Astrocyte of the spinal cord (primary cell): ENCODE measurements at regions not wholly inside any gene's neighbourhood (a gene's known extent, or its start where the extent isn't known, plus 50 kb on each side); places are given as distances from the start of the nearest gene placed in this dataset.

Source experiments
- DNase-seq: peaks from one replicate; pipeline ENCODE4 v3.0.0; 2011; ENCODE audit warnings: low read depth, low spot score
- H3K4me3 ChIP-seq: 2 replicates; pipeline ENCODE4 v1.5.1; 2011; ENCODE audit warnings: low read depth, mild to moderate bottlenecking, low read length, moderate library complexity
- in situ Hi-C: cut with HindIII; loops from 2 replicates; pipeline ENCODE4 v1.10.0; 2017; ENCODE audit warnings: low sequenced_read_pairs
- TF ChIP-seq, protein P1 (sequence below): IDR thresholded peaks from 2 replicates; pipeline ENCODE4 v1.5.1; 2012; ENCODE audit warnings: low read depth, mild to moderate bottlenecking, low read length, inconsistent platforms

DNA sequence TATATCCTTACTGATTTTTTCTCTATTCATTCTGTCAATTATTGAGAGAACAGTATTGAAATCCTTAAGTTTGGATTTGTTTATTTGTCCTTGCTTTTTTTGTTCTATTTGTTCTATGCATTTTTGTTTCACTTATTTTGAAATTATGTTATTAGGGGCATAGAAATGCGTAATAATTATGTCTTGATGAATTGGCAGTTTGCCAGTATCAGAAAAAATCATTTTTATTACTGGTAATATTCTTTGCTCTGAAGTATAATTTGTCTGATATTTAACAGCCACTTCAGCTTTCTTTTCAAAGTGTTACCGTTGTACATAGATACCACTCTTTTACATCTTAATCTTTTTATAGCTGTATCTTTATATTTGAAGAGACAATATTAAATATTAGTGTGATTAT, 2090.9 kb upstream of the WWC1 start:
- in situ Hi-C loops, result no loop called here
- no peak for DNase-seq
- TF ChIP-seq, protein P1, sequence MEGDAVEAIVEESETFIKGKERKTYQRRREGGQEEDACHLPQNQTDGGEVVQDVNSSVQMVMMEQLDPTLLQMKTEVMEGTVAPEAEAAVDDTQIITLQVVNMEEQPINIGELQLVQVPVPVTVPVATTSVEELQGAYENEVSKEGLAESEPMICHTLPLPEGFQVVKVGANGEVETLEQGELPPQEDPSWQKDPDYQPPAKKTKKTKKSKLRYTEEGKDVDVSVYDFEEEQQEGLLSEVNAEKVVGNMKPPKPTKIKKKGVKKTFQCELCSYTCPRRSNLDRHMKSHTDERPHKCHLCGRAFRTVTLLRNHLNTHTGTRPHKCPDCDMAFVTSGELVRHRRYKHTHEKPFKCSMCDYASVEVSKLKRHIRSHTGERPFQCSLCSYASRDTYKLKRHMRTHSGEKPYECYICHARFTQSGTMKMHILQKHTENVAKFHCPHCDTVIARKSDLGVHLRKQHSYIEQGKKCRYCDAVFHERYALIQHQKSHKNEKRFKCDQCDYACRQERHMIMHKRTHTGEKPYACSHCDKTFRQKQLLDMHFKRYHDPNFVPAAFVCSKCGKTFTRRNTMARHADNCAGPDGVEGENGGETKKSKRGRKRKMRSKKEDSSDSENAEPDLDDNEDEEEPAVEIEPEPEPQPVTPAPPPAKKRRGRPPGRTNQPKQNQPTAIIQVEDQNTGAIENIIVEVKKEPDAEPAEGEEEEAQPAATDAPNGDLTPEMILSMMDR, result no peak
- H3K4me3 ChIP-seq, result no peak overlapping the region

DNA sequence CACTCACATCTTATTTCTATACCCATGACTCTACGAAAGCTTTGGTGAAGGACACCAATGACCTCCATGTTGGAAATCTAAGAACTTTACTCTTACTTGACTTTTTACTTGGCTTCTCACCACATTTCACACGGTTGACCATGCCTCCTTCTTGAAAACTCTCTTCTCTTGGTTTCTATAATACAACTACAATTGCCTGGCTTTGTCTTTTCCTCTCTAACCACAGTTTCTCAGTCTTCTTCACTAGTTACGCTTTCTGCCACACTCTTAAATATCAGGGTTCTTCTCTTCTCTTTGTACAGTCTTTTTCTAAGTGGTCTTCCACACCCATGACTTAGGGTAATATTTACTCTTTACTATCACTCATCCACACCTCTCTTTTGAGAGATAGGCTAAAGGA, 2079.8 kb upstream of the WWC1 start:
- TF ChIP-seq, protein P1, result no peak
- no peak overlapping the region for H3K4me3 ChIP-seq
- in situ Hi-C loops, result no loop called here
- DNase-seq, result no peak

GRCh38 chr5:166236327-166236726, 2055.1 kb upstream of the WWC1 start:
- TF ChIP-seq, protein P1, result no peak
- in situ Hi-C loops, result no loop called here
- no peak for DNase-seq
- no peak overlapping the region for H3K4me3 ChIP-seq

DNA sequence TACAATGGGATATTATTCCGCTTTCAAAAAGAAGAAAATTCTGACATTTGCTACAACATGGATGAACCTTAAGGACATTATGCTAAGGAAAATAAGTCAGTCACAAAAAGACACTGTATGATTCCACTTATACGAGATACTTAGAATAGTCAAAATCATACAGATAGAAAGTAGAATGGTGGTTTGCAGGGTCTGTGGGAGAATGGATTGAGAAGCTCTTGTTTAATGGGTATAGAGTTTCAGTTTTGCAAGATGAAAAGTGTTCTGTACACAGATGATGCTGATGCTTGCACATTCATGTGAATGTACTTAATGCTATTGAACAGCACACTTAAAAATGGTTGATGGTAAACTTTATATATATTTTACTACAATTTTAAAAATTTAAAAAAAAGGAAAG, 2050.7 kb upstream of the WWC1 start:
- TF ChIP-seq, protein P1, result no peak
- in situ Hi-C loops, result no loop called here

DNA sequence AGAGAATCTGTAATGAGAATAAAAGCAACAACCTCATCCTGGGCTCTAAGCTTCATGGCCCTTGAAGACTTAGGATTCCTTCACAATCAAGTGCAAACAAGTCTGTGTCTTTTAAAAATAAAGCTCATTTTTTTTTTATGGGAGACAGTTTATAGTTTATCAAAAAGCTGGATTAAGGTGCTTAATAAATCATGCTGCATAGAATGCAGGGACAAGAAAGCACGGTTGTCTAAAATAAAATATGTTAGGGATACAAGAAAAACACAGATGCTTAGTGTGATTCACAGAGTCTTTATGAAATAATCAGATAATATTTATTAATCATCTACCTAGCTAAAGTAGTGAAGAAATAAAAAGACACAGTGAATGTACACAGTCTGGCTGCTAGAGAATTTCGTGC, 2045.9 kb upstream of the WWC1 start:
- in situ Hi-C loops, result no loop called here
- TF ChIP-seq, protein P1, result no peak
- H3K4me3 ChIP-seq, result no peak overlapping the region
- no peak for DNase-seq

More for the DNA sequence above, 2050.7 kb upstream of the WWC1 start:
- H3K4me3 ChIP-seq, result no peak overlapping the region
- no peak for DNase-seq

- TF ChIP-seq, protein P1, result no peak
- in situ Hi-C loops, result no loop called here
- no peak overlapping the region for H3K4me3 ChIP-seq
- no peak for DNase-seq
Observed at GRCh38 chr5:166251786-166252185, 2039.7 kb upstream of the WWC1 start.

DNA sequence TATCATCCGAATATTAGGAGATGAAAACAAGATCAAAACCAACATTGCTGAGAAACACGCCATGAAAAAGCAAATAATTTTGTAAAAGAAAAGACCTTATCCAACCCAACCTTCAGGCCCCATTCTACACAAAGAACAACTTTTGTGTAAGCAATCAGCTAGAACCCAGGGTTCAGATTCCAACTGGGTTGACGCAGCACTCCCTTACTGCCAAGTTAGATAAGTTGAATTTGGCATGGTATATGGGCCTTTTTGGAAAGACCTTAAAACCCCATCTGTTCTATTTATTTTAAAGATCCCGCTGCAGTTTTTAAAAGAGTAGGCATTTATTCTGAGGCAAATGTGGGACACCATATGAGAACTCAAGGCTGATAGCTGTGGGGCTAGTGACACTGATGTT, 2033.8 kb upstream of the WWC1 start:
- in situ Hi-C loops, result no loop called here
- H3K4me3 ChIP-seq, result no peak overlapping the region
- TF ChIP-seq, protein P1, result no peak
- no peak for DNase-seq
